GM23338 (cell line): ENCODE measurements at regions not wholly inside any gene's neighbourhood (a gene's known extent, or its start where the extent isn't known, plus 50 kb on each side); places are given as distances from the start of the nearest gene placed in this dataset.
A peak's percentile ranks its signal among the peaks of the same experiment; 100 is the strongest.
"Not testable (repeated sequence)": the region's sequence is repeated elsewhere in the genome, so short reads cannot be mapped to it uniquely, and the experiment has no call there.

ENCODE experiments used
- ATAC-seq: fragments of 200-7000 bp; cut with Tn5 transposase; 3 replicates; pipeline ENCODE4 v1.9.1; 2020
- DNase-seq: peaks from one replicate; pipeline ENCODE4 v3.0.0-alpha.2; 2015; ENCODE audit warnings: low spot score
- H2AFZ ChIP-seq: fragments of 200-600 bp; sonication (generic); 2 replicates; pipeline ENCODE4 v1.8.0; 2016; ENCODE audit warnings: antibody characterized with exemption, mild to moderate bottlenecking, moderate library complexity
- H3F3A ChIP-seq: fragments of 200-600 bp; sonication (generic); replicated peaks from 2 replicates; pipeline ENCODE4 v1.8.0; 2017; ENCODE audit warnings: antibody characterized with exemption, mixed run types, low read depth
- H3K27ac ChIP-seq: fragments of 200-600 bp; sonication (generic); 2 replicates; pipeline ENCODE4 v1.6.1; 2016; ENCODE audit warnings: low read depth
- H3K27me3 ChIP-seq: fragments of 200-600 bp; sonication (generic); 2 replicates; pipeline ENCODE4 v1.8.0; 2016; ENCODE audit warnings: mild to moderate bottlenecking, mixed run types, moderate library complexity; ENCODE audit not compliant: insufficient read depth
- H3K36me3 ChIP-seq: fragments of 200-600 bp; sonication (generic); 2 replicates; pipeline ENCODE4 v1.8.0; 2016; ENCODE audit warnings: mild to moderate bottlenecking; ENCODE audit not compliant: insufficient read depth
- H3K4me1 ChIP-seq: fragments of 200-600 bp; sonication (generic); 2 replicates; pipeline ENCODE4 v1.8.0; 2016; ENCODE audit warnings: mild to moderate bottlenecking, moderate library complexity; ENCODE audit not compliant: insufficient read depth
- H3K4me2 ChIP-seq: fragments of 200-600 bp; sonication (generic); 2 replicates; pipeline ENCODE4 v1.7.1; 2017; ENCODE audit warnings: mixed run types
- H3K4me3 ChIP-seq: fragments of 200-600 bp; sonication (generic); 2 replicates; pipeline ENCODE4 v1.6.1; 2016; ENCODE audit warnings: mixed run types
- H3K79me2 ChIP-seq: fragments of 200-600 bp; sonication (generic); replicated peaks from 2 replicates; pipeline ENCODE4 v1.8.0; 2017; ENCODE audit warnings: mild to moderate bottlenecking; ENCODE audit not compliant: insufficient read depth
- H3K9me2 ChIP-seq: fragments of 200-600 bp; sonication (generic); 2 replicates; pipeline ENCODE4 v1.8.0; 2017; ENCODE audit not compliant: insufficient read depth
- H4K20me1 ChIP-seq: fragments of 200-600 bp; sonication (generic); replicated peaks from 2 replicates; pipeline ENCODE4 v1.8.0; 2017; ENCODE audit warnings: mild to moderate bottlenecking; ENCODE audit not compliant: insufficient read depth
- H3K27ac Mint-ChIP-seq: 2 replicates; pipeline ENCODE4 v1.8.0; 2020; ENCODE audit warnings: inconsistent platforms, mild to moderate bottlenecking, moderate library complexity, mixed read lengths
- H3K27me3 Mint-ChIP-seq: 3 replicates; pipeline ENCODE4 v1.8.0; 2022; ENCODE audit warnings: low read depth, mild to moderate bottlenecking, moderate library complexity, mixed read lengths, inconsistent platforms; ENCODE audit not compliant: insufficient read depth, poor library complexity
- H3K36me3 Mint-ChIP-seq: 3 replicates; pipeline ENCODE4 v1.8.0; 2021; ENCODE audit warnings: low read depth, mild to moderate bottlenecking, inconsistent platforms, moderate library complexity, mixed read lengths
- H3K4me1 Mint-ChIP-seq: 3 replicates; pipeline ENCODE4 v1.8.0; 2020; ENCODE audit warnings: mild to moderate bottlenecking, inconsistent platforms, mixed read lengths
- H3K4me3 Mint-ChIP-seq: 3 replicates; pipeline ENCODE4 v1.8.0; 2021; ENCODE audit warnings: moderate library complexity, mild to moderate bottlenecking, inconsistent platforms, mixed read lengths
- H3K9me3 Mint-ChIP-seq: 3 replicates; pipeline ENCODE4 v1.8.0; 2020; ENCODE audit warnings: moderate library complexity, mild to moderate bottlenecking, inconsistent platforms, mixed read lengths
- ETS1 ChIP-seq: IDR thresholded peaks from 2 replicates; pipeline ENCODE4 v1.6.1; 2016; ENCODE audit warnings: antibody characterized with exemption
- EZH2 ChIP-seq: fragments of 200-600 bp; sonication (generic); IDR thresholded peaks from one replicate; pipeline ENCODE4 v1.8.0; 2017; ENCODE audit warnings: antibody characterized with exemption, mild to moderate bottlenecking, low read depth; ENCODE audit not compliant: unreplicated experiment
- JUNB ChIP-seq: IDR thresholded peaks from one replicate; pipeline ENCODE4 v1.6.1; 2016; ENCODE audit warnings: antibody characterized with exemption; ENCODE audit not compliant: unreplicated experiment
- POLR2AphosphoS5 ChIP-seq: IDR thresholded peaks from 2 replicates; pipeline ENCODE4 v1.6.1; 2016; ENCODE audit warnings: antibody characterized with exemption, low read depth
- ZNF114 ChIP-seq: fragments of 250-450 bp; sonication (Bioruptor Pico); IDR thresholded peaks from 2 replicates; pipeline ENCODE4 v1.5.0; 2020; ENCODE audit warnings: mild to moderate bottlenecking, moderate library complexity
- ZNF331 ChIP-seq: fragments of 250-450 bp; sonication (Bioruptor Pico); IDR thresholded peaks from 2 replicates; pipeline ENCODE4 v1.5.0; 2020; ENCODE audit warnings: low read depth, mild to moderate bottlenecking, moderate library complexity
- TF ChIP-seq, protein P1 (sequence below), 2 experiments: fragments of 200-600 bp in 1 of 2; sonication (generic) in 1 of 2; conservative IDR thresholded peaks; 2 replicates each; pipeline versions ENCODE4 v1.5.1 to v1.6.1; 2016 to 2017; ENCODE audit warnings: antibody characterized with exemption in 2 of 2, low read depth in 2 of 2, mild to moderate bottlenecking in 2 of 2, moderate library complexity in 1 of 2

GRCh38 chr13:24617256-24618010 lies 62.8 kb upstream of the ATP12A start:
- H3K79me2 ChIP-seq, result no peaks in the 10 kb centered on the region
- ATAC-seq, result no peak
- no peak overlapping the region for H3K4me3 Mint-ChIP-seq

GRCh38 chr13:24618011-24618955 lies 61.9 kb upstream of the ATP12A start:
- Mint-ChIP-seq H3K4me1 (peaks cover 17% of the 10 kb centered on the region; the same call in 2 of the 3 replicates), H3K27me3 (peaks cover 15% of the 10 kb centered on the region), H3K27ac (no peak overlapping the region), H3K36me3 (no peaks in the 10 kb centered on the region), H3K4me3 (no peak overlapping the region), H3K9me3 (peaks cover 4% of the 10 kb centered on the region; the same call in 2 of the 3 replicates)
- no peaks in the 10 kb centered on the region for H4K20me1 ChIP-seq
- ATAC-seq (no peak), DNase-seq (no peak)
- no peaks in the 10 kb centered on the region for H3K27me3 ChIP-seq
- no peak overlapping the region for H3K4me3 ChIP-seq
- 0 out of 2 replicates have a peak, but pooled peaks cover 5% of the 10 kb centered on the region for H3K36me3 ChIP-seq
- H3K27ac ChIP-seq, result no peak overlapping the region
- no peaks in the 10 kb centered on the region for H3K4me1 ChIP-seq
- TF ChIP-seq POLR2AphosphoS5 (no peak), ZNF114 (CRISPR knock-in tag) (no peak), ZNF331 (CRISPR knock-in tag) (no peak), JUNB (no peak)
- no peaks in the 10 kb centered on the region for H3K79me2 ChIP-seq
- H3K4me2 ChIP-seq, result no peak overlapping the region
- peak overlapping the region; percentile 90 for H2AFZ ChIP-seq
- no peaks in the 10 kb centered on the region for H3F3A ChIP-seq
- no peaks in the 10 kb centered on the region; the same call in 1 of the 2 replicates for H3K9me2 ChIP-seq

More at GRCh38 chr13:24617256-24618010, 62.8 kb upstream of the ATP12A start:
- Histone ChIP-seq H3K4me1 (no peaks in the 10 kb centered on the region), H3K27me3 (no peaks in the 10 kb centered on the region), H3F3A (no peaks in the 10 kb centered on the region), H3K27ac (no peak overlapping the region), H2AFZ (no peak overlapping the region), H3K4me2 (no peak overlapping the region), H3K4me3 (no peak overlapping the region), H3K36me3 (no peaks in the 10 kb centered on the region), H4K20me1 (no peaks in the 10 kb centered on the region), H3K9me2 (no peaks in the 10 kb centered on the region)
- Mint-ChIP-seq H3K4me1 (peaks cover 17% of the 10 kb centered on the region; the same call in 2 of the 3 replicates), H3K36me3 (no peaks in the 10 kb centered on the region), H3K27ac (no peak overlapping the region), H3K27me3 (peaks cover 15% of the 10 kb centered on the region), H3K9me3 (no peaks in the 10 kb centered on the region)
- TF ChIP-seq EZH2, result no peak
- no peak for DNase-seq

- no peak for ATAC-seq
- no peaks in the 10 kb centered on the region for H4K20me1 ChIP-seq
- no peak overlapping the region for H3K27ac ChIP-seq
- Mint-ChIP-seq H3K27ac (no peak overlapping the region), H3K27me3 (peaks cover 15% of the 10 kb centered on the region), H3K36me3 (no peaks in the 10 kb centered on the region), H3K4me1 (peaks cover 17% of the 10 kb centered on the region; the same call in 2 of the 3 replicates), H3K9me3 (peaks cover 4% of the 10 kb centered on the region; the same call in 2 of the 3 replicates), H3K4me3 (no peak overlapping the region)
- H3F3A ChIP-seq, result no peaks in the 10 kb centered on the region
- no peak for DNase-seq
- H3K4me3 ChIP-seq, result no peak overlapping the region
- H2AFZ ChIP-seq, result peak overlapping the region; percentile 90; the same call in 1 of the 2 replicates
- no peak overlapping the region for H3K4me2 ChIP-seq
- H3K27me3 ChIP-seq, result no peaks in the 10 kb centered on the region
- 0 out of 2 replicates have a peak, but pooled peaks cover 5% of the 10 kb centered on the region for H3K36me3 ChIP-seq
- H3K4me1 ChIP-seq, result no peaks in the 10 kb centered on the region
- no peaks in the 10 kb centered on the region; the same call in 1 of the 2 replicates for H3K9me2 ChIP-seq
- no peaks in the 10 kb centered on the region for H3K79me2 ChIP-seq
- TF ChIP-seq JUNB (no peak), POLR2AphosphoS5 (no peak), EZH2 (no peak), ZNF331 (CRISPR knock-in tag) (no peak), ETS1 (no peak)
- TF ChIP-seq, protein P1, sequence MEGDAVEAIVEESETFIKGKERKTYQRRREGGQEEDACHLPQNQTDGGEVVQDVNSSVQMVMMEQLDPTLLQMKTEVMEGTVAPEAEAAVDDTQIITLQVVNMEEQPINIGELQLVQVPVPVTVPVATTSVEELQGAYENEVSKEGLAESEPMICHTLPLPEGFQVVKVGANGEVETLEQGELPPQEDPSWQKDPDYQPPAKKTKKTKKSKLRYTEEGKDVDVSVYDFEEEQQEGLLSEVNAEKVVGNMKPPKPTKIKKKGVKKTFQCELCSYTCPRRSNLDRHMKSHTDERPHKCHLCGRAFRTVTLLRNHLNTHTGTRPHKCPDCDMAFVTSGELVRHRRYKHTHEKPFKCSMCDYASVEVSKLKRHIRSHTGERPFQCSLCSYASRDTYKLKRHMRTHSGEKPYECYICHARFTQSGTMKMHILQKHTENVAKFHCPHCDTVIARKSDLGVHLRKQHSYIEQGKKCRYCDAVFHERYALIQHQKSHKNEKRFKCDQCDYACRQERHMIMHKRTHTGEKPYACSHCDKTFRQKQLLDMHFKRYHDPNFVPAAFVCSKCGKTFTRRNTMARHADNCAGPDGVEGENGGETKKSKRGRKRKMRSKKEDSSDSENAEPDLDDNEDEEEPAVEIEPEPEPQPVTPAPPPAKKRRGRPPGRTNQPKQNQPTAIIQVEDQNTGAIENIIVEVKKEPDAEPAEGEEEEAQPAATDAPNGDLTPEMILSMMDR (conservative IDR thresholded peaks at IDR 0.05; ENCODE audit: low read depth in 2 of 2), result no peak
These were observed 60.9 kb upstream of the ATP12A start for GRCh38 chr13:24619282-24619681.

DNA sequence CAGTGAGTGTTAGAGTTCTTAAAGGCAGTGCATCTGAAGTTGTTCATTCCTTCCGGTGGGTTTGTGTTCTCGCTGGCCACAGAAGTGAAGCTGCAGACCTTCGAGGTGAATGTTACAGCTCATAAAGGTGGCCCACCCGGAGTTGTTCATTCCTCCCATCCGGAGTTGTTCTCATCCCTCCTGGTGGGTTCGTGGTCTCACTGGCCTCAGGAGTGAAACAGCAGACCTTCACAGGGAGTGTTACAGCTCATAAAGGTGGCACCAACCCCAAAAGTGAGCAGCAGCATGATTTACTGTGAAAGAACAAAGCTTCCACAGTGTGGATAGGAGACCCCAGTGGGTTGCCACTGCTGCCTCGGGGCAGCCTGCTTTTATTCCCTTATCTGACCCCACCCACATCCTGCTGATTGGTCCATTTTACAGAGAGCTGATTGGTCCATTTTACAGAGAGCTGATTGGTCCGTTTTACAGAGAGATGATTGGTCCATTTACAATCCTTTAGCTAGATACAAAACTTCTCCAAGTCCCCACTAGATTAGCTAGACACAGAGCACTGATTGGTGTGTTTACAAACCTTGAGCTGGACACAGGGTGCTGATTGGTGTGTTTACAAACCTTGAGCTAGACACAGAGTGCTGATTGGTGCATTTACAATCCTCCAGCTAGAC lies 57.6 kb upstream of the ATP12A start:
- not testable (repeated sequence) for H3K36me3 Mint-ChIP-seq, H3K4me2 ChIP-seq, H3K36me3 ChIP-seq, H3K9me2 ChIP-seq, H3K27me3 ChIP-seq, H2AFZ ChIP-seq, H4K20me1 ChIP-seq, H3K27ac Mint-ChIP-seq, ATAC-seq, H3K79me2 ChIP-seq, H3K4me1 ChIP-seq, H3K4me3 ChIP-seq, H3K9me3 Mint-ChIP-seq, H3K4me3 Mint-ChIP-seq, DNase-seq, H3F3A ChIP-seq, H3K27ac ChIP-seq
- Mint-ChIP-seq H3K4me1 (peaks cover 34% of the 10 kb centered on the region), H3K27me3 (peaks cover 12% of the 10 kb centered on the region)
